ENCODE measurements at regions not wholly inside any gene's neighbourhood (a gene's known extent, or its start where the extent isn't known, plus 50 kb on each side); places are given as distances from the start of the nearest gene placed in this dataset.

- TF ChIP-seq ZFP3 (CRISPR knock-in tag; IDR thresholded peaks at IDR 0.05): no peak
These were observed 222.9 kb upstream of the DEFB112 start for GRCh38 chr6:50272611-50273010.

DNA sequence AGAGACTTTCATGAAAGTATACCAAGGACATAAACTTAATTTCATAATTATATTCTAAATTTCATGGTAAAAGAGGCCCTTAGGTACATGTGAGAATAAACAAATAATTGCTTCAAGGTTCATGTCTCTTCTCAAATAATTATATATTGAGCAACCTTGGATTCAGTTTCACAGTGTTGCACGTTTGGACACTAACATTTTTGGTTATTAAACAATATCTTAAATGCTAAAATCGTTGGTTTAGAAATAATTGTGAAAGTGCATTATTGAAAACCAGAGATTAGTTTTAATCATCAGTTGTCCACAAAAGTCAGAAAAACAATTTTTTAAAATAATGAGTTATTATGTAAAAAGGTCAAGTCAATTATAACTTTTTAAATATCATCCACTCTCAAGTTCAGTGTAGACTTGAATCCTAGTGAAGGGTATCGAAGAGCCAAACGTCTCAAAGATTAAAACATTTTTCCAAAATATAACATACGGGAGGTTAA is 227.1 kb upstream of the DEFB112 start:
- TF ChIP-seq ZNF565 (CRISPR knock-in tag; conservative IDR thresholded peaks at IDR 0.05; ENCODE audit: low read depth): no peak
- no peak for ATAC-seq

More at GRCh38 chr6:50272611-50273010, 222.9 kb upstream of the DEFB112 start:
- ATAC-seq: no peak

- no peak for ATAC-seq
- no peak for TF ChIP-seq RARB (CRISPR knock-in tag; IDR thresholded peaks at IDR 0.05)
- no peak for TF ChIP-seq GLIS3 (CRISPR knock-in tag; IDR thresholded peaks at IDR 0.05)
- TF ChIP-seq, protein P1, sequence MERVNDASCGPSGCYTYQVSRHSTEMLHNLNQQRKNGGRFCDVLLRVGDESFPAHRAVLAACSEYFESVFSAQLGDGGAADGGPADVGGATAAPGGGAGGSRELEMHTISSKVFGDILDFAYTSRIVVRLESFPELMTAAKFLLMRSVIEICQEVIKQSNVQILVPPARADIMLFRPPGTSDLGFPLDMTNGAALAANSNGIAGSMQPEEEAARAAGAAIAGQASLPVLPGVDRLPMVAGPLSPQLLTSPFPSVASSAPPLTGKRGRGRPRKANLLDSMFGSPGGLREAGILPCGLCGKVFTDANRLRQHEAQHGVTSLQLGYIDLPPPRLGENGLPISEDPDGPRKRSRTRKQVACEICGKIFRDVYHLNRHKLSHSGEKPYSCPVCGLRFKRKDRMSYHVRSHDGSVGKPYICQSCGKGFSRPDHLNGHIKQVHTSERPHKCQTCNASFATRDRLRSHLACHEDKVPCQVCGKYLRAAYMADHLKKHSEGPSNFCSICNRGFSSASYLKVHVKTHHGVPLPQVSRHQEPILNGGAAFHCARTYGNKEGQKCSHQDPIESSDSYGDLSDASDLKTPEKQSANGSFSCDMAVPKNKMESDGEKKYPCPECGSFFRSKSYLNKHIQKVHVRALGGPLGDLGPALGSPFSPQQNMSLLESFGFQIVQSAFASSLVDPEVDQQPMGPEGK (CRISPR knock-in tag; IDR thresholded peaks at IDR 0.05; ENCODE audit: borderline replicate concordance): no peak
- TF ChIP-seq, protein P2, sequence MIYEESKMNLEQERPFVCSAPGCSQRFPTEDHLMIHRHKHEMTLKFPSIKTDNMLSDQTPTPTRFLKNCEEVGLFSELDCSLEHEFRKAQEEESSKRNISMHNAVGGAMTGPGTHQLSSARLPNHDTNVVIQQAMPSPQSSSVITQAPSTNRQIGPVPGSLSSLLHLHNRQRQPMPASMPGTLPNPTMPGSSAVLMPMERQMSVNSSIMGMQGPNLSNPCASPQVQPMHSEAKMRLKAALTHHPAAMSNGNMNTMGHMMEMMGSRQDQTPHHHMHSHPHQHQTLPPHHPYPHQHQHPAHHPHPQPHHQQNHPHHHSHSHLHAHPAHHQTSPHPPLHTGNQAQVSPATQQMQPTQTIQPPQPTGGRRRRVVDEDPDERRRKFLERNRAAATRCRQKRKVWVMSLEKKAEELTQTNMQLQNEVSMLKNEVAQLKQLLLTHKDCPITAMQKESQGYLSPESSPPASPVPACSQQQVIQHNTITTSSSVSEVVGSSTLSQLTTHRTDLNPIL (CRISPR knock-in tag; IDR thresholded peaks at IDR 0.05; ENCODE audit: low read depth): no peak
- TF ChIP-seq TSHZ2 (CRISPR knock-in tag; IDR thresholded peaks at IDR 0.05): no peak
- no peak for TF ChIP-seq ZNF8 (CRISPR knock-in tag; IDR thresholded peaks at IDR 0.05)
- no peak for TF ChIP-seq TCF4 (CRISPR knock-in tag; IDR thresholded peaks at IDR 0.05; ENCODE audit: borderline replicate concordance)
- no peak for TF ChIP-seq ZFP3 (CRISPR knock-in tag; IDR thresholded peaks at IDR 0.05)
- TF ChIP-seq TOX (CRISPR knock-in tag; IDR thresholded peaks at IDR 0.05; ENCODE audit: borderline replicate concordance): no peak
- TF ChIP-seq, protein P3, sequence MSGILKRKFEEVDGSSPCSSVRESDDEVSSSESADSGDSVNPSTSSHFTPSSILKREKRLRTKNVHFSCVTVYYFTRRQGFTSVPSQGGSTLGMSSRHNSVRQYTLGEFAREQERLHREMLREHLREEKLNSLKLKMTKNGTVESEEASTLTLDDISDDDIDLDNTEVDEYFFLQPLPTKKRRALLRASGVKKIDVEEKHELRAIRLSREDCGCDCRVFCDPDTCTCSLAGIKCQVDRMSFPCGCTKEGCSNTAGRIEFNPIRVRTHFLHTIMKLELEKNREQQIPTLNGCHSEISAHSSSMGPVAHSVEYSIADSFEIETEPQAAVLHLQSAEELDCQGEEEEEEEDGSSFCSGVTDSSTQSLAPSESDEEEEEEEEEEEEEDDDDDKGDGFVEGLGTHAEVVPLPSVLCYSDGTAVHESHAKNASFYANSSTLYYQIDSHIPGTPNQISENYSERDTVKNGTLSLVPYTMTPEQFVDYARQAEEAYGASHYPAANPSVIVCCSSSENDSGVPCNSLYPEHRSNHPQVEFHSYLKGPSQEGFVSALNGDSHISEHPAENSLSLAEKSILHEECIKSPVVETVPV (CRISPR knock-in tag; IDR thresholded peaks at IDR 0.05): no peak
- TF ChIP-seq ESRRG (CRISPR knock-in tag; IDR thresholded peaks at IDR 0.05): no peak
- no peak for TF ChIP-seq ZC3H10 (CRISPR knock-in tag; IDR thresholded peaks at IDR 0.05)
These were observed 228.0 kb upstream of the DEFB112 start for GRCh38 chr6:50277774-50278173.

DNA sequence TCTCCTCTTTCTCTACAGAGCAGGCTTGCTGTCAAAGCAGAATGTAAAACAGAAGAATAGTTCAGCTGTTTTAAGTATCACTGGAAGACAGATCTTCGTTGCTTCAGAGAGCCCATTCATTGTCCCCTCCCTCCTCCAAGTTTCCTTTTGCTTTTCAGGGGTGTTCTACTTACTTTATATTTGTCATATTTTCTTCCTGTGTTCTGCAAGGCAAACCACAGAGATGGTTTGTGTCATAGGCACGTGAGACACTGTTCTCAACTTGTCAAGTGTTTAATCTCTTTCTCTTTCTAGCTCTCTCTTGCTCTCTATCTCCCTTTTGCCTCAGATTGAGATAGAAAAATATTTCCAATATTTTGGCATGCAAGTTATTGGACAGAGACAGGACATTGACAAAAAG is 228.9 kb upstream of the DEFB112 start:
- no peak for TF ChIP-seq ARNTL (CRISPR knock-in tag; IDR thresholded peaks at IDR 0.05; ENCODE audit: borderline replicate concordance, low read depth)
- no peak for TF ChIP-seq ZFP3 (CRISPR knock-in tag; IDR thresholded peaks at IDR 0.05)
- TF ChIP-seq ESRRG (CRISPR knock-in tag; IDR thresholded peaks at IDR 0.05): no peak
- TF ChIP-seq ZNF70 (CRISPR knock-in tag; IDR thresholded peaks at IDR 0.05): no peak
- TF ChIP-seq ZC3H10 (CRISPR knock-in tag; IDR thresholded peaks at IDR 0.05): no peak
- no peak for TF ChIP-seq PPARA (CRISPR knock-in tag; IDR thresholded peaks at IDR 0.05; ENCODE audit: borderline replicate concordance)
- TF ChIP-seq ZNF8 (CRISPR knock-in tag; IDR thresholded peaks at IDR 0.05): no peak
- TF ChIP-seq TCF4 (CRISPR knock-in tag; IDR thresholded peaks at IDR 0.05; ENCODE audit: borderline replicate concordance): no peak
- no peak for TF ChIP-seq SNAI2 (CRISPR knock-in tag; IDR thresholded peaks at IDR 0.05)
- TF ChIP-seq, protein P1 (CRISPR knock-in tag; IDR thresholded peaks at IDR 0.05; ENCODE audit: borderline replicate concordance): no peak
- no peak for TF ChIP-seq RARB (CRISPR knock-in tag; IDR thresholded peaks at IDR 0.05)
- no peak for TF ChIP-seq CSDC2 (CRISPR knock-in tag; IDR thresholded peaks at IDR 0.05)
- TF ChIP-seq, protein P4, sequence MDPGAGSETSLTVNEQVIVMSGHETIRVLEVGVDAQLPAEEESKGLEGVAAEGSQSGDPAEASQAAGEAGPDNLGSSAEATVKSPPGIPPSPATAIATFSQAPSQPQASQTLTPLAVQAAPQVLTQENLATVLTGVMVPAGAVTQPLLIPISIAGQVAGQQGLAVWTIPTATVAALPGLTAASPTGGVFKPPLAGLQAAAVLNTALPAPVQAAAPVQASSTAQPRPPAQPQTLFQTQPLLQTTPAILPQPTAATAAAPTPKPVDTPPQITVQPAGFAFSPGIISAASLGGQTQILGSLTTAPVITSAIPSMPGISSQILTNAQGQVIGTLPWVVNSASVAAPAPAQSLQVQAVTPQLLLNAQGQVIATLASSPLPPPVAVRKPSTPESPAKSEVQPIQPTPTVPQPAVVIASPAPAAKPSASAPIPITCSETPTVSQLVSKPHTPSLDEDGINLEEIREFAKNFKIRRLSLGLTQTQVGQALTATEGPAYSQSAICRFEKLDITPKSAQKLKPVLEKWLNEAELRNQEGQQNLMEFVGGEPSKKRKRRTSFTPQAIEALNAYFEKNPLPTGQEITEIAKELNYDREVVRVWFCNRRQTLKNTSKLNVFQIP (CRISPR knock-in tag; IDR thresholded peaks at IDR 0.05; ENCODE audit: borderline replicate concordance, low read depth): no peak
- TF ChIP-seq ZNF565 (CRISPR knock-in tag; conservative IDR thresholded peaks at IDR 0.05; ENCODE audit: low read depth): no peak
- TF ChIP-seq ZFP30 (CRISPR knock-in tag; IDR thresholded peaks at IDR 0.05): no peak
- TF ChIP-seq, protein P3 (CRISPR knock-in tag; IDR thresholded peaks at IDR 0.05): no peak
- ATAC-seq: no peak

Measured in SK-N-SH treated with all-trans-retinoic acid at 6 μM for 48 hours (cell line).